HFF-Myc (cell line): ENCODE measurements at regions not wholly inside any gene's neighbourhood (a gene's known extent, or its start where the extent isn't known, plus 50 kb on each side); places are given as distances from the start of the nearest gene placed in this dataset.

Source experiments
- DNase-seq: peaks from one replicate; pipeline ENCODE4 v3.0.0-alpha.2; 2011; ENCODE audit warnings: low read depth; ENCODE audit errors: extremely low read depth
- H3K4me3 ChIP-seq: replicated peaks from 2 replicates; pipeline ENCODE4 v1.5.1; 2011; ENCODE audit warnings: low read depth, mild to moderate bottlenecking, control low read depth, low read length
- TF ChIP-seq, protein P1 (sequence below): IDR thresholded peaks from 2 replicates; pipeline ENCODE4 v1.5.1; 2012; ENCODE audit warnings: mild to moderate bottlenecking, low read depth, low read length, control low read depth; ENCODE audit errors: missing control alignments

DNA sequence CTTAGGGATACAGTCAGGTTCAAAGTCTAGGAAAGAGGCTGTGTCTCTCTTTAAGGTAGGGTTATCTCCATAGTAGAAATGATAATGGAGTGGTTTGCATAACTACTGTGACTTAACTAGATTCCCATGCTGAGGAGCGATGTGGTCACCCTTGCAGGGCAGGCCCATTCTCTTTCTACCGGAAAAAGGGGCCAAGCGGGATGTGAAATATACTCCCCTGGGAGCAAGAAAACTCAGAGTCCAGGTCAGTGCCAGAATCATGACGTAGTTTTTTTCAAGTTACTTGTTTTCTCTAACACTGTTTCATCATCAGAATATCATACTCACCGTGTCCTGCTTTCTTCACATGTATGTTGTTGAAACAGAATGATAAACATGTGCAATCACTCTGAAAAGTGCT is 649.0 kb upstream of the ANKRD30A start:
- no peak overlapping the region for H3K4me3 ChIP-seq
- no peak for DNase-seq
- TF ChIP-seq, protein P1, sequence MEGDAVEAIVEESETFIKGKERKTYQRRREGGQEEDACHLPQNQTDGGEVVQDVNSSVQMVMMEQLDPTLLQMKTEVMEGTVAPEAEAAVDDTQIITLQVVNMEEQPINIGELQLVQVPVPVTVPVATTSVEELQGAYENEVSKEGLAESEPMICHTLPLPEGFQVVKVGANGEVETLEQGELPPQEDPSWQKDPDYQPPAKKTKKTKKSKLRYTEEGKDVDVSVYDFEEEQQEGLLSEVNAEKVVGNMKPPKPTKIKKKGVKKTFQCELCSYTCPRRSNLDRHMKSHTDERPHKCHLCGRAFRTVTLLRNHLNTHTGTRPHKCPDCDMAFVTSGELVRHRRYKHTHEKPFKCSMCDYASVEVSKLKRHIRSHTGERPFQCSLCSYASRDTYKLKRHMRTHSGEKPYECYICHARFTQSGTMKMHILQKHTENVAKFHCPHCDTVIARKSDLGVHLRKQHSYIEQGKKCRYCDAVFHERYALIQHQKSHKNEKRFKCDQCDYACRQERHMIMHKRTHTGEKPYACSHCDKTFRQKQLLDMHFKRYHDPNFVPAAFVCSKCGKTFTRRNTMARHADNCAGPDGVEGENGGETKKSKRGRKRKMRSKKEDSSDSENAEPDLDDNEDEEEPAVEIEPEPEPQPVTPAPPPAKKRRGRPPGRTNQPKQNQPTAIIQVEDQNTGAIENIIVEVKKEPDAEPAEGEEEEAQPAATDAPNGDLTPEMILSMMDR = no peak

DNA sequence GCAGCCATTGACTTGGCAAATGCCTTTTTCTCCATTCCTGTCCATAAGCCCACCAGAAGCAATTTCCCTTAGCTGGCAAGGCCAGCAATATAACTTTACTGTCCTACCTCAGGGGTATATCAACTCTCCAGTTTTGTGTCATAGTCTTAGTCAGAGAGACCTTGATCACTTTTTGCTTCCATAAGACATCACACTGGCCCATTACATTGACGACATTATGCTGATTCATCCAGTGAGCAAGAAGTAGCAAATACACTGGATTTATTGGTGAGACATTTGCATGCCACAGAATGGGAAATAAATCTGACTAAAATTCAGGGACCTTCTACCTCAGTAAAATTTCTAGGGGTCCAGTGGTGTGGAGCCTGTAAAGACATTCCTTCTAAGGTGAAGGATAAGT is 649.7 kb upstream of the ANKRD30A start:
- TF ChIP-seq, protein P1 = no peak
- DNase-seq = no peak

DNA sequence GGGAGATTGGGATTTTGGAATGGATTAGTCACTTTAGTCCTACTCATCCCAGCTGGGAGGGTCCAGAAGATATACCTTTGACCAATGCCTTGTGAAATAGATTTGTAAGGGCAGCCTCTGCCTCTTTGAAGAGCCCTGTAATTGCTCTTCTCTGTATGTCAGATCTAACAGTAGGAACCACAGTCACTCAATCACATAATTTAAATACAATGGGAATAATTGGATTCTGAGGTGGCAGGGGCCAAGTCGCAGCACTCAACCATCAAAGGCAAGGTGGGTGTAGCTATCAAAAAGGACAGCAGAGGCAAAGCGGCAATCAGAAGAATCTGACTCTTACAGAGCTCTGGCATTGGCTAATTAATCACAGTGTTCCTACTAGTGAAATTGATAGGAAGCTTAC is 650.9 kb upstream of the ANKRD30A start:
- TF ChIP-seq, protein P1 = no peak
- H3K4me3 ChIP-seq = no peak overlapping the region
- DNase-seq = no peak

More for the DNA sequence above, 649.7 kb upstream of the ANKRD30A start:
- H3K4me3 ChIP-seq = no peak overlapping the region

DNA sequence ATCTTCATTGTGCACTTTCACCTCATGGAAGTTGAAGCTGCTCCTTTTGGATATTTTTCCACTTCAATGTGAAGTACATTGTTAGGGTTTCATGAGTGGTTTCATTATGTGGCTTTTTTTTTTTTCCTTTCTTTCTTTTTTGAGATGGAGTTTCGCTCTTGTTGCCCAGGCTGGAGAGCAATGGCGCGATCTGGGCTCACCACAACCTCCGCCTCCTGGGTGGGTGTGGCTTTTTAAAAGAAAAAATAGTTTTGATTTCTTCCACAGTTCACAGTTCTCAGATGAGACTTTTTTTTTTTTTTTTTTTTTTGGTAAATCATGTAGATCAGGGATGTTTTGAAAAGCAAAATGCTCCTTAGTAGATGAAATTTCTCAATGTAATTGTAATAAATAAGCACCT is 652.3 kb upstream of the ANKRD30A start:
- TF ChIP-seq, protein P1 = no peak
- no peak for DNase-seq

DNA sequence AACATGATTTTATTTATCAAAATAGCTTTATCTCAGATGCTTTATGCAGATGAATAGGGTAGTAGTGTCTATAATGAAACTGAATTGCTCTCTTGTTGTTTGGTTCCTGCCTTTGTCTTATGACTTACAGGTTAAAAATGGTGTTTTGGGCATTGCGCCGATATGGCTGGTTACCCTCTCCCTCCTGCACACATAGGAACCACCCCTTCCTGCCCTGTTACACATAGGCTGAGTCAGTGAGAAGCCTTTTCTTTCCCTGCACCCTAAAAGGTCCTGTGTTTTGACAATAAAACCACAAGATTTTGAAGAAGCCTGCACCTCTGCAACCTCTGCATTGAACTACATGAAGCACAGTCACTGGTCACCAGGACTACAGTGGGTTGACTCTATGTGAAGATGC is 655.8 kb upstream of the ANKRD30A start:
- H3K4me3 ChIP-seq = no peak overlapping the region
- TF ChIP-seq, protein P1 = no peak
- no peak for DNase-seq

More for the DNA sequence above, 652.3 kb upstream of the ANKRD30A start:
- H3K4me3 ChIP-seq = no peak overlapping the region

DNA sequence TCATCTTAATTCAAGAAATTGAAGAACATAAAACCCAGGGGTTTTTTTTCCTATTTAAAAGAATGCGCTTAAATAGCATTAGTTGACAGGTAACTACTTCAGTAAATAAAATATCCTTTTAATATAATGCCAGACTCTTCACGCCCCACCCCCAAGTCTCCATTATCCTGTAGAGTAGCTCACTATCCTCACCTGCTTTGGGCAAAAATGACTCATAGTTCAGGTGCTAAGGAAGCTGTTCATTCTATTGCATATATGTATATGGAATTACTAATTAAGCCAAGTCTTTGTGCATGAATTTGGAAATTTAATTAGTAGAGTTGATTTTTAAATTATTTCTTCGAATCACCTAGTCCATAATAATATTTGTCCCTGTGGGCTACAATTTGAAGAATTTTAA is 656.8 kb upstream of the ANKRD30A start:
- no peak overlapping the region for H3K4me3 ChIP-seq
- DNase-seq = no peak
- TF ChIP-seq, protein P1 = no peak
